IPS-20b (cell line): ENCODE measurements at regions not wholly inside any gene's neighbourhood (a gene's known extent, or its start where the extent isn't known, plus 50 kb on each side); places are given as distances from the start of the nearest gene placed in this dataset.
"Not testable (repeated sequence)": the region's sequence is repeated elsewhere in the genome, so short reads cannot be mapped to it uniquely, and the experiment has no call there.

Experiments used
- H3K27ac ChIP-seq: one replicate; pipeline ENCODE4 v1.5.1; 2013; ENCODE audit warnings: low read length
- H3K27me3 ChIP-seq: 2 replicates; pipeline ENCODE4 v1.6.1; 2013; ENCODE audit warnings: mild to moderate bottlenecking, low read length, inconsistent platforms; ENCODE audit not compliant: insufficient read depth
- H3K36me3 ChIP-seq: 2 replicates; pipeline ENCODE4 v1.6.1; 2013; ENCODE audit warnings: low read depth, mild to moderate bottlenecking, inconsistent platforms, low read length, moderate library complexity; ENCODE audit not compliant: insufficient read depth
- H3K4me1 ChIP-seq: 2 replicates; pipeline ENCODE4 v1.6.1; 2013; ENCODE audit warnings: mild to moderate bottlenecking, control low read depth, inconsistent platforms, low read length, moderate library complexity; ENCODE audit not compliant: insufficient read depth
- H3K4me3 ChIP-seq: 2 replicates; pipeline ENCODE4 v1.5.1; 2013; ENCODE audit warnings: mild to moderate bottlenecking, low read length, inconsistent platforms
- H3K9ac ChIP-seq: 2 replicates; pipeline ENCODE4 v1.6.1; 2013; ENCODE audit warnings: low read depth, mild to moderate bottlenecking, inconsistent platforms, low read length, moderate library complexity
- H3K9me3 ChIP-seq: 2 replicates; pipeline ENCODE4 v1.6.1; 2013; ENCODE audit warnings: mild to moderate bottlenecking, low read depth, low read length, inconsistent platforms; ENCODE audit not compliant: insufficient read depth

DNA sequence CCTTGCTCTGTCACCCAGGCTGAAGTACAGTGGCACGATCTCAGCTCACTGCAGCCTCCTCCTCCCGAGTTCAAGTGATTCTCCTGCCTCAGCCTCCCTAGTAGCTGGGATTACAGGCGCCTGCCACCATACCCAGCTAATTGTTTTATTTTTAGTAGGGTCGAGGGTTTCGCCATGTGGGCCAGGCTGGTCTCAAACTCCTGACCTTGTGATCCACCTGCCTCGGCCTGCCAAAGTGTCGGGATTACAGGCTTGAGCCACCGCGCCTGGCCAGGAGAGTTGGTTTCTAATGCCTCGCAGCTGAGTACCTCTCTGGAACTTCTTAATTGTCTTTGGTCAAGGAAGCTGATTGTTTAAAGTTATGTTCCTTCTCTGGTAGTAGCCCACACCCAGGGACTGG, 702.7 kb upstream of the SLITRK6 start:
- H3K9ac ChIP-seq, H3K27me3 ChIP-seq, H3K9me3 ChIP-seq, H3K36me3 ChIP-seq, H3K27ac ChIP-seq, H3K4me3 ChIP-seq, H3K4me1 ChIP-seq: not testable (repeated sequence)

DNA sequence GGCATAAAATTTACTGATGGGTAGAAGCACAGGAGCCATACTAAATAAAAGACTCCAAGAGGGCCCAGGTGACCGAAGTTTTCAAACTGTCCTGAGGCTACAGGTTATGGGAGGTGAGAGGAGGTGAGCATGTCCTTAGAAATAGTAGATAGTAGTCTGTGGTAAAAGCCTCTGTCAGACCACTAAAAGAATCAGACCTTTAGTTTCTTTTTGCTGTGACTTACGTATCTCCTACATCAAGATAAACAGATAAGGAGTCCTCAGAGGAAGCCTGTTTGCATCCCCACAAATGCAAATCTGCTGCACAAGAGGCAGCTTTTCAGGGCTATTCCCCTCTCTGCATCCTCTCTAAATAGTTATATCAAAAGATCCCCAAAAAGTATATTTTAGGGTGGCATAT, 711.6 kb upstream of the SLITRK6 start:
- Histone ChIP-seq H3K9me3 (no peaks in the 10 kb centered on the region), H3K36me3 (no peaks in the 10 kb centered on the region), H3K4me1 (peaks cover 3% of the 10 kb centered on the region; the same call in 1 of the 2 replicates), H3K9ac (no peak overlapping the region; the same call in 1 of the 2 replicates), H3K27ac (no peak overlapping the region), H3K27me3 (no peaks in the 10 kb centered on the region), H3K4me3 (no peak overlapping the region)

DNA sequence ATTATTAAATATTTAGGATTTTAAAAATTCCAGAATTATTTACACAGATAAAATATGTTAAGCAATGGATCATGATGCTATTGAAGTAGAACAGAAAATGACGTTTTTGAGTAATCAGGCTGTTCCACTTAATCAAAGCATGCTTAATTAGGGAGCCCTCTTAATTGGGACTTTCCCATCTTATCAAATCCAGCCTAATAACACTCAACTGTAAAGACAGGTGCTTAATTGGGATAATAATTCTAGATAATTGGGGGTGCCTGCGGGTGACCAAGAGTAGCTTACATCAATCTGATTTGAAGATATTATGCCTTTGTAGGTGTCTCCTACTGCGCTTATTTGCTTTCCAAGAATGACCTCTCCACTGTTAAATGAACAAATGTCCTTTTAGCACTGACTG, 742.2 kb upstream of the SLITRK6 start:
- Histone ChIP-seq H3K27me3 (no peaks in the 10 kb centered on the region), H3K27ac (no peak overlapping the region), H3K9me3 (no peaks in the 10 kb centered on the region), H3K36me3 (no peaks in the 10 kb centered on the region), H3K4me1 (no peaks in the 10 kb centered on the region), H3K9ac (no peak overlapping the region), H3K4me3 (no peak overlapping the region)

DNA sequence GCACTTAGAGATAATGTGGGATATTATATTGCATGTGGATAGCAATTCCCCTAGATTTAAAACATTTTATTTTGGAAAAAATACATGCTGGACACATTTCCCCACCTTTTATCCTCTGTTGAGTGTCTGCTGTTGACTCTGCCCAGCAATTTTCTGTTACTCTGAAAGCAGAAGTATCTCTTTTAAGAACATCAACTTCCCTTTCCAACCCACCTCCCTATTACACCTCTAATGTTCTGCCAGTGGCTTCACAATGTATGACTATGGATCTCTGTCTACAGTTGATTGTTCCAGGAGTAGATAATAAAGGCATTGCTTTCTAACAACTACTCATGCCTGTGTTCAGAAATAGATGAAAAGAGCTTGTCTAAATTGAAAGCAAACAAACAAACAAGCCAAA, 754.8 kb upstream of the SLITRK6 start:
- no peak overlapping the region for H3K27ac ChIP-seq

DNA sequence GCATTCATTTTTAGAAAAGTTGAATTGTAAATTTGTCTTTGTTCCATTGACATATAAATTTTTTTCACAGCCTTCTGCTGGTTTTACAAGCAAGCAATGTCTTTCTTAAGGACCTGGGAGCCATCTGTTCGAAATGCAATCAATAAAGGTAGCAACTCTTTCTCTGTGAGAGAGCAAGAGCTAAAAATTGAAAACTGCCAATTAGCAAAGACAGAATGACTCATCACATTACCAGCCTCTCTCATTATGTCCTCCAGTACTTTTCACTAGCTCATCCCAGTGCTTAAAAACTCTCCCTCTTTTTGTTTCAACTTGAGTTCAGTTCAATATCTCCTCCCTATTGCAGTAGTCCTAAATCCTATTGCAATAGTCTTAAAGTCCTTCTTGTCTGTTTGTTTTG, 760.7 kb upstream of the SLITRK6 start:
- no peak overlapping the region for H3K4me3 ChIP-seq
- no peak overlapping the region for H3K9ac ChIP-seq
- H3K9me3 ChIP-seq: no peaks in the 10 kb centered on the region
- H3K27me3 ChIP-seq: no peaks in the 10 kb centered on the region
- no peaks in the 10 kb centered on the region for H3K36me3 ChIP-seq
- no peaks in the 10 kb centered on the region for H3K4me1 ChIP-seq
- H3K27ac ChIP-seq: no peak overlapping the region

More for the DNA sequence above, 754.8 kb upstream of the SLITRK6 start:
- Histone ChIP-seq H3K4me3 (no peak overlapping the region), H3K9ac (no peak overlapping the region), H3K27me3 (no peaks in the 10 kb centered on the region), H3K9me3 (no peaks in the 10 kb centered on the region), H3K36me3 (no peaks in the 10 kb centered on the region), H3K4me1 (no peaks in the 10 kb centered on the region)

DNA sequence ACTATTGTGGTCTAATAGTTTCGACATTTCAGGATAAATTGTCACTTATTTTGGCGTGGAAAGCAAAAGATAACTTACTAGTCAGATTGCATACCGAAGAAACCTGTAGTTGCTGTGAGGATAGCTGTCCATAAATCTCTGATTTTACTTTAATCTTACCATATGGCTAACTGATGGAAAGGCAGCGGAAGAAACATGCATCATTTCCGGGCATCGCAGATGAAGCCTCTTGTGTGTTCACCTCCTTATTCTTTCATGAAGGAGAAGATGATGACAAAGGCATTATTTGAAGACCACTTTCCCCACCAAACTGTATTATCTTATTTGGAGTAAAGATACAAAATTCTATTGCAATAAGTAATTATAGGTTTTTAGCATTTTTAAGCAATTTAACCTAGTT, 763.6 kb upstream of the SLITRK6 start:
- H3K4me1 ChIP-seq: no peaks in the 10 kb centered on the region
- no peaks in the 10 kb centered on the region for H3K27me3 ChIP-seq
- no peaks in the 10 kb centered on the region for H3K36me3 ChIP-seq
- H3K4me3 ChIP-seq: no peak overlapping the region
- no peak overlapping the region for H3K9ac ChIP-seq
- H3K9me3 ChIP-seq: no peaks in the 10 kb centered on the region
- no peak overlapping the region for H3K27ac ChIP-seq

DNA sequence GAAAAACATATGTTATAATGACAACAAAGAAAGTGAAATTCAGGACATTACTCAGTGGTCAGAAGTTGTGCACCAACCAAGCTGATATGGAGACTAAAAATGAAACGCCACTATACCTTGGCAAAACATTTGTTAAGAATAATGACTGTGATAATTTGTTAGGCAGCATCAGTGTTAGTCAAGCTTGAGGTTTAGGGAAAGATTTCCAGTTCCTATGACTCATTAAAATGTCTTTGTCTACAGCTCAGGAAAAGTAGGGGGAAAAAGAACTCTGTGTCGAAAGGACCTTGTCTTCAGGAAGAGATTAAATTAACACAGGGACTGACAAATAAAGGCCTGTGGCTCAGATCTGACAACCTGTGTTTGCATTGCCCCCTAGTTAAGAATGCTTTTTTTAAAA, 764.1 kb upstream of the SLITRK6 start:
- H3K9me3 ChIP-seq: no peaks in the 10 kb centered on the region
- H3K9ac ChIP-seq: no peak overlapping the region
- H3K27ac ChIP-seq: no peak overlapping the region
- no peak overlapping the region for H3K4me3 ChIP-seq
- no peaks in the 10 kb centered on the region for H3K36me3 ChIP-seq
- H3K27me3 ChIP-seq: no peaks in the 10 kb centered on the region
- H3K4me1 ChIP-seq: no peaks in the 10 kb centered on the region

DNA sequence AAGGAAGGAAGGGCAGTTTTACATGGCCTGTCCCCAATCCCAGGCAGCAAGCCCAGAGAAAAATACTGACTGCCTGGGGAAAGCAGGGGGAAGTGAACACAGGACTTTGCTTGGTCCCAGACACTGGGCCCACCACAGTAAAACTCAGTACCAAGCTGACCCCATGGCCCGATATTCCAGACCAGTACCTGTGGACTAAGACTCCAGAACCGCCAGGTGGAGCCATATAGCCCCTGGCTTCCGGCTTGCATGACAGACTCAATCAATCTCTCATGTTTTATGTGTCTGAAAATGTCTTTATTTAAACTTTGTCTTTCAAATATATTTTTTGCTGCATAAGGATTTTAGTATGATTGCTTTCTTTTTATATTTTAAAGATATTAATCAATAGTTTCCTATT, 767.9 kb upstream of the SLITRK6 start:
- Histone ChIP-seq H3K9ac (no peak overlapping the region), H3K9me3 (no peaks in the 10 kb centered on the region), H3K27ac (no peak overlapping the region), H3K36me3 (no peaks in the 10 kb centered on the region), H3K4me3 (no peak overlapping the region), H3K27me3 (no peaks in the 10 kb centered on the region), H3K4me1 (no peaks in the 10 kb centered on the region)

DNA sequence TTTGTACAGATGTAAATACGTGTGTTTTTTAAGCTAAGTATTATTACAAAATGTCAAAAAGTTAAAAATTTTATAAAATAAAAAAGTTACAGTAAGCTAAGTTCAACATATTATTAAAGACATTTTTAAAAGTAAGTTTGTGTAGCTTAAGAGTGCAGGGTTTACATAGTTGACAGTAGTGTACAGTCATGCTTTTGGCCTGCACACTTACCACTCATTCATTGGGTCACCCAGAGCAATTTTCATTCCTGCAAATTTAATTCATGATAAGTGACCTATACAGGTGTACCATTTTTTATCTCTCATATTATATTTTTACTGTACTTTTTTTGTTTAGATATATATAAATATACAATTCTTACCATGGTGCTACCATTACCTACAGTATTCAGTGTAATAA, 769.9 kb upstream of the SLITRK6 start:
- Histone ChIP-seq H3K9ac (no peak overlapping the region), H3K27me3 (no peaks in the 10 kb centered on the region), H3K27ac (no peak overlapping the region), H3K9me3 (no peaks in the 10 kb centered on the region), H3K4me3 (no peak overlapping the region), H3K36me3 (no peaks in the 10 kb centered on the region), H3K4me1 (no peaks in the 10 kb centered on the region)

DNA sequence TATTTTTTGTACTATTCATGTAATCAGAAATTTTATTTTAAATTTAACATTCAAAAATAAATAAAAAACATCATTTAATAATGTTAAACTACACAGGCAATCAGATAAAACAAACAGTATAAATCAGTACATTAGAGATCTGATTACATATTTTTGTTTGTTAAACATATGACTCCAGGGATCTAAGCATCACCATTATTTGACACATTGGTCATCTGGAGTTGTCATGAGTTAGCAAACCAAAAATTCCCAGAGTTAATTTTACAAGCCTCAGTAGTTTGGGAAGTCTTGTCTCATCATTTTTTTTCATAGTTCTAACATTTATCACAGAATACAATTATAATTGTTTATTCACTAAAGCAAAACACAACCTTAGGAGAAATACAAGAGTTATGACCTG, 770.8 kb upstream of the SLITRK6 start:
- no peaks in the 10 kb centered on the region for H3K36me3 ChIP-seq

DNA sequence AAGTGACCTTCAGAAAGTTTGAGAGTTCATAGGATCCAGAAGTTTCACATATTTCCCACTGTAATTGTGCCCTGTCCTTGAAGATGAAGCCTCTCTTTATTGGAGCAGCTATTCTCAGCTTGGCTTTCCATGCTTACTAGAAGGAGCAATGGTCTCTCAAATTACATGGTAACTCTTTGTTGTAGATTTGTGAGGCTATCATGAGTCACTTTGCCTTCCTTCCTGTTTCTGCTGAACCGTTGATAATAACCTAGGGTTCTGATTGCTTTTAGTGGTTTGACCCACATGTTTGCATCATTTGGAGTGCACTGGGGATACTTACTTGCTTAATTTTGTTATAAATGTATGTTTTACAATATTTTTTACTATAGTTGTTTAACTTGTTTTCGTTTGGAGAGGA, 772.9 kb upstream of the SLITRK6 start:
- no peak overlapping the region for H3K27ac ChIP-seq
- H3K36me3 ChIP-seq: no peaks in the 10 kb centered on the region
- no peaks in the 10 kb centered on the region for H3K4me1 ChIP-seq
- H3K9me3 ChIP-seq: no peaks in the 10 kb centered on the region
- H3K4me3 ChIP-seq: no peak overlapping the region
- no peaks in the 10 kb centered on the region for H3K27me3 ChIP-seq
- H3K9ac ChIP-seq: no peak overlapping the region

More for the DNA sequence above, 770.8 kb upstream of the SLITRK6 start:
- no peaks in the 10 kb centered on the region for H3K9me3 ChIP-seq
- no peaks in the 10 kb centered on the region for H3K27me3 ChIP-seq
- no peak overlapping the region for H3K27ac ChIP-seq
- H3K9ac ChIP-seq: no peak overlapping the region
- H3K4me3 ChIP-seq: no peak overlapping the region
- H3K4me1 ChIP-seq: no peaks in the 10 kb centered on the region

DNA sequence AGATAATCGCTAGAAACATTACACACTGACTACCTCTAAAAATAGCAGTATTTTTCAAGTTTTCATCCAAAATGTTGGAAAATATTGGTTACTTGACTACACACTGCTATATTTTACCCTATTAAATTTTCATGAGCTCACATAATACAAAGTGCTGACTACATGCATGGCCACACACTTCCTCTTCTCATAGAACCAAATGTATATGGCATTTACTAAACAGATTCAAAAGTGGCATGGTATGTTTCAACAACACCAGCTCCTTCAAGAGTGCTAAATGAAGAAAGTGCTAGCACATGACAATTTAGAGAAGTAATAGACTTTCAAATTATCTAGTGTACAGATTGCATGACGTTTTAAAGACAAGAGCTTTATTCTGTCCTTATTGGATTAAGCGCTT, 780.4 kb upstream of the SLITRK6 start:
- H3K4me3 ChIP-seq: no peak overlapping the region
- H3K36me3 ChIP-seq: no peaks in the 10 kb centered on the region
- H3K9me3 ChIP-seq: no peaks in the 10 kb centered on the region
- H3K9ac ChIP-seq: no peak overlapping the region
- H3K27me3 ChIP-seq: no peaks in the 10 kb centered on the region
- H3K27ac ChIP-seq: no peak overlapping the region
- H3K4me1 ChIP-seq: no peaks in the 10 kb centered on the region

DNA sequence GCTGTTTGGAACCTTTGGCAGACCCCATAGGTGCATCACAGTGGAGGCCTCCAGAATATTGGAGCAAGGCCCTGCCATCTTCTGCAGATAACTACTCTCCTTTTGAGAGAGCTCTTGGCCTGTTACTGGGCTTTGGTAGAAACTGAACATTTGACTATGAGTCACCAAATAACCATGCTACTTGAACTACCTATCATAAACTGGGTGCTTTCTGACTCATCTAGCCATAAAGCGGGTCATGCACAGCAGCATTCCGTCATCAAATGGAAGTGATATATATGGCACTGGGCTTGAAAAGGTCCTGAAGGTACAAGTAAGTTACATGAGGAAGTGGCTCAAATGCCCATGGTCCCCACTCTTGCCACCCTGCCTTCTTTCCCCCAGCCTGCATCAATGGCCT, 782.5 kb upstream of the SLITRK6 start:
- Histone ChIP-seq H3K27me3 (no peaks in the 10 kb centered on the region), H3K4me1 (no peaks in the 10 kb centered on the region), H3K27ac (no peak overlapping the region), H3K4me3 (no peak overlapping the region), H3K36me3 (no peaks in the 10 kb centered on the region), H3K9me3 (no peaks in the 10 kb centered on the region), H3K9ac (no peak overlapping the region)
